ENCODE measurements at regions not wholly inside any gene's neighbourhood (a gene's known extent, or its start where the extent isn't known, plus 50 kb on each side); places are given as distances from the start of the nearest gene placed in this dataset.

DNA sequence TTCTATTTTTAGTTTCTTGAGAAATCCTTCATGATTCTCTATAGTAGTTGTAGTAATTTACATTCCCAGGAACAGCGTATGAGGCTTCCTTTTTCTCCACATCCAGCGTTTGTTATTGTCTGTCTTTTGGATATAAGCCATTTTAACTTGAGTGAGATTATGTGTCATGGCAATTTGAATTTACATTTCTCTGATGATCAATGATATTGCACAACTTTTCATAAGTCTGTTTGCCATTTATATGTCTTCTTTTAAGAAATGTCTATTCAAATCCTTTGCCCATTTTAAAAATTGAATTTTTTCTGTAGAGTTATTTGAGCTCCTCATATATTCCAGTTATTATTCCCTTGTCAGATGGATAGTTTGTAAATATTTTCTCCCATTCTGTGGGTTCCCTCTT, 285.1 kb downstream of the REEP3 start:
- no peak for TF ChIP-seq POLR2A (IDR thresholded peaks at IDR 0.05)
- TF ChIP-seq, protein P1, sequence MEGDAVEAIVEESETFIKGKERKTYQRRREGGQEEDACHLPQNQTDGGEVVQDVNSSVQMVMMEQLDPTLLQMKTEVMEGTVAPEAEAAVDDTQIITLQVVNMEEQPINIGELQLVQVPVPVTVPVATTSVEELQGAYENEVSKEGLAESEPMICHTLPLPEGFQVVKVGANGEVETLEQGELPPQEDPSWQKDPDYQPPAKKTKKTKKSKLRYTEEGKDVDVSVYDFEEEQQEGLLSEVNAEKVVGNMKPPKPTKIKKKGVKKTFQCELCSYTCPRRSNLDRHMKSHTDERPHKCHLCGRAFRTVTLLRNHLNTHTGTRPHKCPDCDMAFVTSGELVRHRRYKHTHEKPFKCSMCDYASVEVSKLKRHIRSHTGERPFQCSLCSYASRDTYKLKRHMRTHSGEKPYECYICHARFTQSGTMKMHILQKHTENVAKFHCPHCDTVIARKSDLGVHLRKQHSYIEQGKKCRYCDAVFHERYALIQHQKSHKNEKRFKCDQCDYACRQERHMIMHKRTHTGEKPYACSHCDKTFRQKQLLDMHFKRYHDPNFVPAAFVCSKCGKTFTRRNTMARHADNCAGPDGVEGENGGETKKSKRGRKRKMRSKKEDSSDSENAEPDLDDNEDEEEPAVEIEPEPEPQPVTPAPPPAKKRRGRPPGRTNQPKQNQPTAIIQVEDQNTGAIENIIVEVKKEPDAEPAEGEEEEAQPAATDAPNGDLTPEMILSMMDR (IDR thresholded peaks at IDR 0.05) = no peak

Measured in body of pancreas (tissue), 4 donors.